Thymus (tissue), 11 donors: ENCODE measurements at regions not wholly inside any gene's neighbourhood (a gene's known extent, or its start where the extent isn't known, plus 50 kb on each side); places are given as distances from the start of the nearest gene placed in this dataset.

ENCODE experiments used
- DNase-seq, 9 donors: peaks; one replicate each; pipeline ENCODE4 v3.0.0-alpha.2; 2013; ENCODE audit warnings: low spot score in 9 of 9, low read depth in 6 of 9, missing footprints in 1 of 9
- H3K27ac ChIP-seq, 2 donors: one replicate each; pipeline ENCODE4 v1.5.1; 2013; ENCODE audit warnings: control low read depth in 1 of 2, low read depth in 1 of 2, low read length in 1 of 2, mild to moderate bottlenecking in 1 of 2, moderate library complexity in 1 of 2
- H3K27me3 ChIP-seq, 2 donors: one replicate each; pipeline ENCODE4 v1.5.1; 2013; ENCODE audit warnings: low read length in 1 of 2; ENCODE audit not compliant: control insufficient read depth in 2 of 2, insufficient read depth in 1 of 2
- H3K36me3 ChIP-seq, 2 donors: one replicate each; pipeline ENCODE4 v1.5.1; 2013; ENCODE audit warnings: low read length in 1 of 2, mild to moderate bottlenecking in 1 of 2, moderate library complexity in 1 of 2; ENCODE audit not compliant: control insufficient read depth in 2 of 2, insufficient read depth in 2 of 2
- H3K4me1 ChIP-seq, 2 donors: one replicate each; pipeline ENCODE4 v1.5.1; 2013; ENCODE audit warnings: low read length in 2 of 2; ENCODE audit not compliant: control insufficient read depth in 2 of 2, insufficient read depth in 2 of 2
- H3K4me3 ChIP-seq, 2 donors: one replicate each; pipeline ENCODE4 v1.5.1; 2013; ENCODE audit warnings: low read length in 2 of 2, control low read depth in 1 of 2, mild to moderate bottlenecking in 1 of 2
- H3K9me3 ChIP-seq, 2 donors: one replicate each; pipeline ENCODE4 v1.5.1; 2013; ENCODE audit warnings: low read length in 1 of 2, mild to moderate bottlenecking in 1 of 2; ENCODE audit not compliant: control insufficient read depth in 2 of 2, insufficient read depth in 1 of 2
- WGBS: extraction: QIAGEN DNeasy Blood & Tissue Kit; methylation state at CpG from one replicate; pipeline ENCODE4 v1.1.7; 2013; 5-methylcytosine and 5-hydroxymethylcytosine counted together
- donor health status: healthy.

DNA sequence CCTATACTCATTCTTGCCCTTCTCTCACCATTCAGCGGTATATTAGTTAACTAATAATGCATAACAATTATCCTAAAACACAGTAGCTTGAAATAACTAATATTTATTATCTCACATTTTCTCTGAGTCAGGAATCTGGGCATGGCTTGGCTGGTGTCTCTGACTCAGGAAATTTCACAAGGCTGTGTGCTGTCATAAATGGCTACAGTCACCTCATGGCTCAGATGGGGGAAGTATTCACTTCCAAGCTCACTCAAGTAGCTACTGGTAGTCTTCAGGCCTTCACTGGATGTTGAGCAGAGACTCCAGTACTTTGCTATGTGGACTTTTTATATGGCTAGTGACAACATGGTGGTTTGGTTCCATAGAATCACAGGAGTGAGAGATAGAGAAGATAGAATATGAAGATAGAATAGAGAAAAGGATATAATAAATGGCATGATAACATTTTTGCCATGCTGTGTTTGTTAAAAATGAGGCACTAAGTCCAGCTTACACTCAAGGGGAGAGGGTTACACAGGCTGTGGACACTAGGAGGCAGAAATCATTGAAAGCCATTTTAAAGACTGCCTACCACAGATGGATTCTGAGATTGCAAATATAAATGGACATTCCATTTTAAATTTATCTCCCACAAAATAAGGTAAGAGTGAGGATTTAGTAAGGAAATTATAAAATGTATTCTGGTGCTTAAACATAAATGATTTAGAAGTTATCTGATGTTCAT is 997.8 kb upstream of the CHORDC1 start:
- H3K4me3 ChIP-seq = no peak overlapping the region
- H3K27me3 ChIP-seq = no peaks in the 10 kb centered on the region
- H3K36me3 ChIP-seq = no peaks in the 10 kb centered on the region
- 0% methylated on average over 1 of the region's 1 CpG for WGBS
- no peak for DNase-seq
- no peaks in the 10 kb centered on the region for H3K9me3 ChIP-seq
- H3K4me1 ChIP-seq = no peaks in the 10 kb centered on the region
- H3K27ac ChIP-seq = no peak overlapping the region

DNA sequence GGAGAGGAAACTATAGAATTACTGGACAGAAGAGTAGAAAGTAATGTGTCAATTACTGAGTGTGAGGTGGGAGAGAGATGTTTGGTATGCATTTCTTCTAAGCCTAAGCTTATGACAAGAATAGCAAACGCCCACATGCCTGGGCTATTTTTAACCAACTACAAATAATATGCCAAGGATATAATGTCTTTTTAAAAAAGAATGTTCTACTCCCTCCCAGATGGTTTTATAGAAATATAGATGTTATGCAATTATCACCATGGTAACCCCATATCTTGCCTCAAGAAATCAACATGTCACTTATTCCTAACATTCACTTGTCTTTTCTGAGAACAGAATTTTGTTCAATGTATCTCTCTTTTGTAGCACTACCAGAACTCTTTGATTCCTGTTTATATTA is 996.7 kb upstream of the CHORDC1 start:
- Histone ChIP-seq H3K27ac (no peak overlapping the region), H3K36me3 (no peaks in the 10 kb centered on the region), H3K4me3 (no peak overlapping the region), H3K9me3 (no peaks in the 10 kb centered on the region), H3K4me1 (no peaks in the 10 kb centered on the region), H3K27me3 (no peaks in the 10 kb centered on the region)
- no peak for DNase-seq
- WGBS = 86% methylated on average over 1 of the region's 1 CpG

GRCh38 chr11:91209751-91210150 is 986.9 kb upstream of the CHORDC1 start:
- H3K36me3 ChIP-seq = no peaks in the 10 kb centered on the region

GRCh38 chr11:91209306-91209705 is 986.5 kb upstream of the CHORDC1 start:
- no peak for DNase-seq
- H3K9me3 ChIP-seq = no peaks in the 10 kb centered on the region
- no peak overlapping the region for H3K4me3 ChIP-seq
- H3K36me3 ChIP-seq = no peaks in the 10 kb centered on the region
- no peak overlapping the region for H3K27ac ChIP-seq
- H3K27me3 ChIP-seq = no peaks in the 10 kb centered on the region
- H3K4me1 ChIP-seq = no peaks in the 10 kb centered on the region

More at GRCh38 chr11:91209751-91210150, 986.9 kb upstream of the CHORDC1 start:
- Histone ChIP-seq H3K27ac (no peak overlapping the region), H3K9me3 (no peaks in the 10 kb centered on the region), H3K4me1 (no peaks in the 10 kb centered on the region), H3K4me3 (no peak overlapping the region), H3K27me3 (no peaks in the 10 kb centered on the region)
- no peak for DNase-seq

DNA sequence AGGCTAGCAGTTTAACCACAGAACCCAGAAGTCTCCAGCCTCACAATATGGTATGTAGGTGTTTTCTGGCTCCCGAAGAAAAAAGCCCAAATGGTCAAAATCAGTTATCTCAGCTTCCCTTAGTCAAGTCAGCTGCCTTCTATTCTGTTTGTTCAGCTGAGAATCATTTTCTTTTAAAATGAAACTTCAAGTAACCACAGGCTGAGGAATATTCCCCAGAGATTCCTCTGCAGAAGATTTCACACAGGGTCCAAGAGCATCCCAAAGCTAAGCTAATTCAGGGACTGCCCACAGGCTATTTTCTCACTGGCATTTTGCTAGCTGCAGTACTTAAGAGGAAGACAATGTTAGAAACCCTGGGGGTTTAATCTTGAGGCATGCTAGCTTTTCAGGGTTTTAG is 977.0 kb upstream of the CHORDC1 start:
- no peak overlapping the region for H3K4me3 ChIP-seq
- WGBS = 91% methylated on average over 1 of the region's 1 CpG
- no peak overlapping the region for H3K27ac ChIP-seq
- H3K9me3 ChIP-seq = no peaks in the 10 kb centered on the region
- no peaks in the 10 kb centered on the region for H3K36me3 ChIP-seq
- no peaks in the 10 kb centered on the region for H3K27me3 ChIP-seq
- H3K4me1 ChIP-seq = no peaks in the 10 kb centered on the region
- DNase-seq = no peak

- Histone ChIP-seq H3K9me3 (no peaks in the 10 kb centered on the region), H3K4me3 (no peak overlapping the region), H3K27ac (no peak overlapping the region), H3K36me3 (no peaks in the 10 kb centered on the region), H3K4me1 (no peaks in the 10 kb centered on the region), H3K27me3 (no peaks in the 10 kb centered on the region)
- WGBS = 74% methylated on average over 2 of the region's 2 CpGs
- no peak for DNase-seq
Observed at GRCh38 chr11:91194546-91194945, 971.7 kb upstream of the CHORDC1 start.

DNA sequence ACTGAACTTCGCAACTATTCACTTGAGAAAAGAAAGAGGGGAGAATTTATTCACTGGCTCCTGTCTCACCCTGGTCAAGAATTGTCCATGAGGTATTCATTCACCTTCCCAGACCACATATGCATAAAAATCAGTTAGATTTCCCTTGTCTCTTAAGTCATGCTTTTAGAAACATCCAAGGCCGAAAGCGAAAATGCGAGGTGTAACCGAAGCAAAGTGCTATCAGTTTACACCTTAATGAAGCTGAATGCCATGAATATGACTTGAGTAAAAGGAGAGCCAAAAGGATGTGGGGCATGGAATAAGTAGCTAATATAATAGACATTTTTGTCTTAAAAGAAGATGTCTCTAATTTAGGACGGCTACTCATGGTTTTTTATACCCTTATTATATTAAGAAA is 965.6 kb upstream of the CHORDC1 start:
- DNase-seq = peak in 1 of 9 donors; percentile 2
- Histone ChIP-seq H3K9me3 (peaks cover 0 to 8% of the 10 kb centered on the region in 2 donors), H3K4me3 (no peak overlapping the region), H3K27ac (no peak overlapping the region), H3K36me3 (no peaks in the 10 kb centered on the region), H3K4me1 (no peaks in the 10 kb centered on the region), H3K27me3 (no peaks in the 10 kb centered on the region)
- 90% methylated on average over 6 of the region's 6 CpGs for WGBS

DNA sequence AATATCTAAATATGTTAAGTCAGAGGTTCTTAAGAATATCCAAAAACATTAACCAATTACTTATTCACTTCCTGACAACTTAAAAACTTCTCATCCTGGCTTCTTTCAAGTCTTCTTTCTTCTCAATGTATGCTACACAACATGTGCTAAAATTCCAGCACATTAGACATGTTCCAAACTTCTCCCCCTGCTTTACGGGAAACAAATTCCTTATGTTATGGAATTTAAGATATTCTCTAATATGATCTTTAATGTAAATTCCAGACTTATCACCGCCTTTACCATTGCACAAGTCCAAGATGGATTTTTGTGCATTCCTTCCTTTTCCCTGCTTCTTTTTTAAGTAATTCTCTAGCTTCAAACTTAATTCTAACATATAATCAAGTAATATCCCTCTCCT is 964.5 kb upstream of the CHORDC1 start:
- Histone ChIP-seq H3K9me3 (peaks cover 0 to 10% of the 10 kb centered on the region in 2 donors), H3K4me1 (no peaks in the 10 kb centered on the region), H3K36me3 (no peaks in the 10 kb centered on the region), H3K27me3 (no peaks in the 10 kb centered on the region), H3K4me3 (no peak overlapping the region), H3K27ac (no peak overlapping the region)
- WGBS = 96% methylated on average over 2 of the region's 2 CpGs
- no peak for DNase-seq

DNA sequence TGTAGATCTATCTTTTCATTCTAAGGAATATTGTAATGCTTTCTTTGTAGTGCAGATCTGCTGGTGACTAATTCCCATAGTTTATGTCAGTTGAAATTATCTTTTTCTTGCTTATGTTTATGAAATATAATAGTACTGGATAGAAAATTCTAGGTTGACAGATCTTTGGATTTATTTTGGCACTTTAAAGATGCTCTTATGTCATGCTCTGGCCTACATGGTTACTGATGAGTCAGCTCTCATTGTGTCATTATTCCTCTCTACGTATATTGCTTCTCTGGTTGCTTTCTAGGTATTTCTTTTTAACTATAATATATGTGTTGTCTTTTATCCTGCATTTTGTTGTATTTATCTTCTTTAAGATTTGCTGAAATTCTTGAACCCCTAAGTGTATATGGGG is 955.5 kb upstream of the CHORDC1 start:
- no peak overlapping the region for H3K4me3 ChIP-seq
- no peaks in the 10 kb centered on the region for H3K36me3 ChIP-seq
- no peak overlapping the region for H3K27ac ChIP-seq
- DNase-seq = no peak
- WGBS = 83% methylated on average over 1 of the region's 1 CpG
- no peaks in the 10 kb centered on the region for H3K4me1 ChIP-seq
- peaks cover 0 to under 1% of the 10 kb centered on the region in 2 donors for H3K9me3 ChIP-seq
- H3K27me3 ChIP-seq = no peaks in the 10 kb centered on the region

DNA sequence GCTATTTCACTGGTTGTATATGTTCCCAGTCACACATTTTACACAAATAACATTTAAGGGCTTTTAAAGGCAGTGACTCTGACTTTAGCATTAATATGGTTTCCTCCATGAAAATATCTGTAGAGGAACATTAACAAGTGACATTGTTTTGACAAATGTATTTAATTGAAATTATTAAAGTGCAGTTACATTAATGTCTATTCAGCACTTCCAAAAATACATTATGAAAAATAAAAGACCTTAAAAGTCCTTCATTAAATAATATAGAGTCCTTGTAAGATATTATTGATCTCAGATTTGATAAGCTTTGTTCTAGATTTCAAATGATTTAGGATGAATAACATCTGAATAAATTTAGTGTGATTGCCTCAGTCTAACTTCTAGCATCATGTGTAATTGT is 951.9 kb upstream of the CHORDC1 start:
- no peak overlapping the region for H3K4me3 ChIP-seq
- no peaks in the 10 kb centered on the region for H3K4me1 ChIP-seq
- no peaks in the 10 kb centered on the region for H3K36me3 ChIP-seq
- H3K27me3 ChIP-seq = no peaks in the 10 kb centered on the region
- no peak overlapping the region for H3K27ac ChIP-seq
- no peak for DNase-seq
- H3K9me3 ChIP-seq = no peaks in the 10 kb centered on the region
